ENCODE measurements at regions not wholly inside any gene's neighbourhood (a gene's known extent, or its start where the extent isn't known, plus 50 kb on each side); places are given as distances from the start of the nearest gene placed in this dataset.
"Not testable (repeated sequence)": the region's sequence is repeated elsewhere in the genome, so short reads cannot be mapped to it uniquely, and the experiment has no call there.

GRCh38 chr6:906920-907319 is 214.0 kb upstream of the EXOC2 start:
- no peak for DNase-seq (ENCODE audit: low read depth in 2 of 3, low spot score in 2 of 3)

DNA sequence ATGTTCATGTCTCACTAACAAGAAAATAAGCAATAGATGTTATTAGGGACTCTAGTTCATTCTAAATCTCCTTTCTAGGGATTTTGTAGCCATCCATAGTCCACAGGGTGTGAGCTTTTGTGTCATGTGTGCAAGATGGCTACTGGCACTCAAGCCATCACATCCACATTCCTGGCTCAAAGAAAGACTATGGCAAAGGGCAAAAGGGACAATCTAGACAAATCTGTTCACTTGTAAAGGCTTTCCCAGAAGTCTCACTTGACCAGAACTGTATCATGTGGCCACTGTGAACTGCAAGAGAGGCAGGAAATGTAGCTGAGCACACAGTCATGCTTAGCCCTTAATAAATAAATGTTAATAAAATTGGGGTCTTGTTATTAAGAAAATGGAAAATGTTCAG is 212.6 kb upstream of the EXOC2 start:
- DNase-seq (ENCODE audit: low read depth in 2 of 3, low spot score in 2 of 3), result no peak

- no peak for DNase-seq (ENCODE audit: low read depth in 2 of 3, low spot score in 2 of 3)
Observed at GRCh38 chr6:904994-905393, 212.1 kb upstream of the EXOC2 start.

GRCh38 chr6:903761-904160 is 210.8 kb upstream of the EXOC2 start:
- no peak for DNase-seq (ENCODE audit: low read depth in 2 of 3, low spot score in 2 of 3)

GRCh38 chr6:901696-902460 is 208.9 kb upstream of the EXOC2 start:
- no peak for DNase-seq (ENCODE audit: low read depth in 2 of 3, low spot score in 2 of 3)

GRCh38 chr6:900716-901605 is 208.0 kb upstream of the EXOC2 start:
- DNase-seq (ENCODE audit: low read depth in 2 of 3, low spot score in 2 of 3), result no peak

- no peak for DNase-seq (ENCODE audit: low read depth in 2 of 3, low spot score in 2 of 3)
Observed at GRCh38 chr6:897528-898207, 204.7 kb upstream of the EXOC2 start.

- DNase-seq (ENCODE audit: low read depth in 2 of 3, low spot score in 2 of 3), result no peak
Observed at GRCh38 chr6:894274-894673, 201.3 kb upstream of the EXOC2 start.

DNA sequence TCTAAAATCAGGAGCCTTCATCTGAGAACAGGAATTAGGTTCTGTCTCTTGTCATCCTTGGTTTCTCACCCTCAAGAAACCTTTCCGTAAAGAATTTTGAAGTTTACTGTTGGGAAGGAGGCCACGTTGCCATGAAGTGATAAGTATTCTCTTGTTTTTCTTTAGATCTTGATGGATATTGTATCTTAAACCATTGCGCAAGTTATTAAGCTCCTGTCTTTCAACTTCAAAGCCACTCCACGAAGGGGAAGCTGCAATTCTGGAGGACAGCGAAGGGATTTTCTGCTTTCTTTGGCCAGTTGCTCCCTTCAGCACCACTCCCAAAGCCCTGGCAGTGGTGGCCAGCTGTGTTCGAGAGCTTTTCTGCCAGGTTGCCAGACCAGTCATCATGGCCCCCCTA is 198.1 kb upstream of the EXOC2 start:
- no peak for DNase-seq (ENCODE audit: low read depth in 2 of 3, low spot score in 2 of 3)

GRCh38 chr6:890201-890600 is 197.3 kb upstream of the EXOC2 start:
- DNase-seq (ENCODE audit: low read depth in 2 of 3, low spot score in 2 of 3), result no peak

DNA sequence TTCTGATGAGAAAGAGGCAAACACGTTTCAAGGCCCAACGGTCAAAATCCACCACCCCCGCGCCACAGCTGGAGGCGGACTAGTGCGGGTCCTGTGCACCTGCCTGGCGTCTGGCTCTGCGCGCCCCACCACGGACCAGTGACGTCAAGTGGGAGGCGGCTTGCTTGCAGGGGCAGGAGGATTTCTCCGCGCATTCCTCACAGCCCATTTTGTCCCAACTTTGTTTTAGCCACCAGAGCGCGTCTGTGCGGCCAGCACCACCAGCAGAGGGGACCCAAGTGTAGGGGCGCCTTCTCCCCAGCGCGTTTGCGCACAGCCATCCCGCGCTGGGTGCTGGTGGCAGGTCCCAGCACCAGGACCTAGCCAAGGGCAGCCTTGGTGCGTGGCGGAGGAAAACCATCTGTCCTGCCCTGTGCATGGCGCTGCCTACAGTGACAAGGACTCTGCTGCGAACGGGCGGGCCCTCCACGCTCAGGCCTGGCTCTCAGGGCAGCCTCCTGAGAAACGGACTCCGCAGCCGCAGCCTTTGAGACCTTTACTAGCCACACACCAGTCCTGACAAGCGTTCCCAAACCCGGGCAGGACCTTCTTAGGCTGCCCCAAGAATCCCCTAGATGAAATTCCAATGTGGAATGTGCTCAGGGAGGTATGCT is 194.8 kb upstream of the EXOC2 start:
- no peak for DNase-seq (ENCODE audit: low read depth in 2 of 3, low spot score in 2 of 3)

GRCh38 chr6:886116-886515 is 193.2 kb upstream of the EXOC2 start:
- not testable (repeated sequence) for DNase-seq (ENCODE audit: low read depth in 2 of 3, low spot score in 2 of 3)

DNA sequence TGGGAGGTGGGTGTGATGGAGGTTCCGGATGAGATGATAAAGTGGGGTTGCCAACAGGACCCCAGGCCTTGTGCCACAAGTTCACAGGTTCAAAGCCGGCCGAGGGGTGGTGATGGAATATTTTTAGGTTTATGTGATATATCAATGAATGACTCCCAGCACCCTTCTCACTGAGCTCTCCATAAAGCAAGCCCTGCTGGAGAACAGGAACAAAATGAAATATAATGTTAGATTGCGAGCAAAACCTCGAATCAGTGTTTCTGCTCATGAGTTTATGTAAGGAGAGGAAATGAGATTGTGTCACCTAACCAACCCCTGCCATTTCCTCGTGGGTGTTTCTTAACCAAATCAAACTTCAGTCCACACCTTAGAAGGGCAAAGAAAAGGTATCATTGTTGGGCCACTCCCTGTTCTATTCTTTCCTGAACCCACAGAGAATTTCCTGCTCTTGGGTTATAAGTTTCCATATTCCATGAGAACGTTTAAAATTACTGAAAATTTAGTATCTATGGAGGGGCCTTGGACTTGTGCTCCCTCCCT is 192.2 kb upstream of the EXOC2 start:
- no peak for DNase-seq (ENCODE audit: low read depth in 2 of 3, low spot score in 2 of 3)

- no peak for DNase-seq (ENCODE audit: low read depth in 2 of 3, low spot score in 2 of 3)
Observed at GRCh38 chr6:884570-884969, 191.6 kb upstream of the EXOC2 start.

- DNase-seq (ENCODE audit: low read depth in 2 of 3, low spot score in 2 of 3), result no peak
Observed at GRCh38 chr6:882084-882598, 189.2 kb upstream of the EXOC2 start.

DNA sequence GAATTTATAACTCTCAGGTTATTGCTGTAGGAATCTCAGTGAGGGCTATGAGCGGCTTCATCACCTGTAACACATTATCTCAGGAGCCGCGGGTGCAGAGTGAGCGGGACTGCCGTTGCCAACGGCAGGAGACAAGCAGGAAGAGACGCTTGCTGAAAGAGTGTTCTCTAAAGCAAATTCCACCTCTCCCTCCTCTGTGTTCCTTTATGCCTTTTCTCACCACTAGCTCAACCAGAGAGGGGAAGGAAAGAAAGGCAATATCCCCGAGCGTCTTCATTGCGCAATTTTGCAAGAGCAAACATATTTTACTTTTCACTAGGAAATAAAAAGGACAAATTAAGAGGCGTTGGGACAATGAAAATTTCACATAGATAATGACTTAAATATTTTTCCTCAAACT is 185.2 kb upstream of the EXOC2 start:
- no peak for DNase-seq (ENCODE audit: low read depth in 2 of 3, low spot score in 2 of 3)

- DNase-seq (ENCODE audit: low read depth in 2 of 3, low spot score in 2 of 3), result no peak
Observed at GRCh38 chr6:875012-875411, 182.1 kb upstream of the EXOC2 start.

GRCh38 chr6:872570-873125 is 179.7 kb upstream of the EXOC2 start:
- no peak for DNase-seq (ENCODE audit: low read depth in 2 of 3, low spot score in 2 of 3)

DNA sequence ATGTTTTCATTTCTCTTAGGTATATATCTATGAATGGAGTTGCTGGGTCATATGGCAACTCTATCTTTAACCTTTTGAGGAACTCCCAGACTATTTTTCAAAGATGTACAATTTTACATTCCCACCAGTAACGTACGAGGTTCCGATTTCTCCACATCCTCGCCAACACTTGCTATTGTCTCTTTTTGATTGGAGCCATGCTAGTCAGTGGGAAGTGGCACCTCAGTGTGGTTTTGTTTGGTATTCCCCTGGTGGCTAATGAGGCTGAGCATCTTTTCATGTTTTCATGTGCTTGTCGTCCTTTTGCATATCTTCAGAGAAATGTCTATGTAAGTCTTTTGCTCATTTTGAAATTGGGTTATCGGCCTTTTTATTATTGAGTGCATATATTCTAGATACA is 178.6 kb upstream of the EXOC2 start:
- no peak for DNase-seq (ENCODE audit: low read depth in 2 of 3, low spot score in 2 of 3)

DNA sequence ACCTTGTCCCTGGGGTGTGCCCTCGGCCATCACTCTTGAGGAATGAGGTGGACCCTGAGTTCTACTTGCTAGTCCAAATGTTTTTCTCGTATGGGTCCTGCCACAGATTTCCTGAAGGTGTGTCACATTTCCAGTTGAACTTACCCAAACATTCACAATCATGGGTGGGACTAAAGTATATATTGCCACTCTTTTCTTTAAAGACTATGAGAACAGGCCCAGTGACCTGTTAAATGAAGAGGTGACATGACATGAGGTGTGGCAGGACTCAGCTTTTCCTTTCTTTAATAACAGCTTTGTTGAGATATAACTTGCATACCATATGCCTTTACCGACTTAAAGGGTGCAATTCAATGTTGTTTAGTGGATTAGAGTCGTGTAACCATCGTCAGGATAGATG is 177.2 kb upstream of the EXOC2 start:
- DNase-seq (ENCODE audit: low read depth in 2 of 3, low spot score in 2 of 3), result no peak

GRCh38 chr6:868201-868600 is 175.3 kb upstream of the EXOC2 start:
- no peak for DNase-seq (ENCODE audit: low read depth in 2 of 3, low spot score in 2 of 3)
